ENCODE measurements at regions not wholly inside any gene's neighbourhood (a gene's known extent, or its start where the extent isn't known, plus 50 kb on each side); places are given as distances from the start of the nearest gene placed in this dataset.

- Mint-ChIP-seq H3K4me1 (ENCODE audit: low read depth, unreplicated experiment) (peaks cover 13% of the 10 kb centered on the region), H3K4me3 (ENCODE audit: unreplicated experiment) (no peak overlapping the region), H3K9me3 (ENCODE audit: unreplicated experiment) (peaks cover 3% of the 10 kb centered on the region), H3K27me3 (ENCODE audit: unreplicated experiment) (peaks cover 5% of the 10 kb centered on the region), H3K27ac (ENCODE audit: unreplicated experiment) (no peak overlapping the region), H3K36me3 (ENCODE audit: unreplicated experiment) (no peaks in the 10 kb centered on the region)
- DNase-seq = no peak
- TF ChIP-seq, protein P1, sequence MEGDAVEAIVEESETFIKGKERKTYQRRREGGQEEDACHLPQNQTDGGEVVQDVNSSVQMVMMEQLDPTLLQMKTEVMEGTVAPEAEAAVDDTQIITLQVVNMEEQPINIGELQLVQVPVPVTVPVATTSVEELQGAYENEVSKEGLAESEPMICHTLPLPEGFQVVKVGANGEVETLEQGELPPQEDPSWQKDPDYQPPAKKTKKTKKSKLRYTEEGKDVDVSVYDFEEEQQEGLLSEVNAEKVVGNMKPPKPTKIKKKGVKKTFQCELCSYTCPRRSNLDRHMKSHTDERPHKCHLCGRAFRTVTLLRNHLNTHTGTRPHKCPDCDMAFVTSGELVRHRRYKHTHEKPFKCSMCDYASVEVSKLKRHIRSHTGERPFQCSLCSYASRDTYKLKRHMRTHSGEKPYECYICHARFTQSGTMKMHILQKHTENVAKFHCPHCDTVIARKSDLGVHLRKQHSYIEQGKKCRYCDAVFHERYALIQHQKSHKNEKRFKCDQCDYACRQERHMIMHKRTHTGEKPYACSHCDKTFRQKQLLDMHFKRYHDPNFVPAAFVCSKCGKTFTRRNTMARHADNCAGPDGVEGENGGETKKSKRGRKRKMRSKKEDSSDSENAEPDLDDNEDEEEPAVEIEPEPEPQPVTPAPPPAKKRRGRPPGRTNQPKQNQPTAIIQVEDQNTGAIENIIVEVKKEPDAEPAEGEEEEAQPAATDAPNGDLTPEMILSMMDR (IDR thresholded peaks at IDR 0.05; ENCODE audit: partially characterized antibody, unreplicated experiment) = no peak
Measured at GRCh38 chr14:34223373-34224148, 238.5 kb downstream of the SPTSSA start.

DNA sequence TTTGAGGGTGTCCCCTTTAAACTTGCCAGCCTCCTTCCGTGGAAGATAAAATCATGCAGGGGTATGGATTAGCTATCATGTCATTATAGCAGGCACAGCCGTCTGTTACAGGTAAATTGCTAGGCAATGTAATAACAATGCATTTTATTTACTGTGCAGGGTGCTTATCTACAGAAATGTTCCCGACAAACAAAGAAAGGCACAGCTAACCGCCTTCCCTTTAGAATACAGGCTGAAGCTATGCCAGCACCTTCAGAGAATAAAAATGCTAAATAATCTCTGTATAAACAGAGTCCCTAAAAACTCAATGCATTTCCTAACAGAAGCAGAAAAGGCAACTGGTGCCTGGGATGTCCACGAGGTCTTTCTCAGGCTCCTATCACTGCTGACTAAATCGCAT is 239.2 kb downstream of the SPTSSA start:
- TF ChIP-seq, protein P1 (IDR thresholded peaks at IDR 0.05; ENCODE audit: partially characterized antibody, unreplicated experiment) = no peak
- no peak overlapping the region for H3K27ac Mint-ChIP-seq (ENCODE audit: unreplicated experiment)
- peaks cover 13% of the 10 kb centered on the region for H3K4me1 Mint-ChIP-seq (ENCODE audit: low read depth, unreplicated experiment)
- H3K36me3 Mint-ChIP-seq (ENCODE audit: unreplicated experiment) = no peaks in the 10 kb centered on the region
- no peak for DNase-seq
- H3K9me3 Mint-ChIP-seq (ENCODE audit: unreplicated experiment) = peaks cover 3% of the 10 kb centered on the region
- no peak overlapping the region for H3K4me3 Mint-ChIP-seq (ENCODE audit: unreplicated experiment)
- H3K27me3 Mint-ChIP-seq (ENCODE audit: unreplicated experiment) = peaks cover 5% of the 10 kb centered on the region

DNA sequence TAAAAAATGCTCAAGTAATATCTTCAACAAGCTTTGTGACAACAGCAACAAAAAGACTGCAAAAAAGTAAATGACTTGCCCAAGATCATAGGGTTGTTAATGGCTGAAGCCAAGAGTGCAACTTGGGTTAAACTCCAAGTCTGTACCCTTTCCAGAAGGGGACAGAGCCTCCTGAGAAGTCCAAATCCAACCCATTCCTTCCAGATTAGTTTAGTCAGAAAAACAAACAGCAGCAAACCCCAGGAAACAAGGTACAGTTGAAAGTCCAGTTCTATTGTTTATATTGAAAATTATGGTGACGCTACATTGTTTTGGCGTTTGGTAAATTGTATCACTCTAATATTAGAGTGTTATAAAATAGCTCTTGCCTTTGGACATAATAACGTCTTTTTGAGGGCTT is 239.9 kb downstream of the SPTSSA start:
- peaks cover 13% of the 10 kb centered on the region for H3K4me1 Mint-ChIP-seq (ENCODE audit: low read depth, unreplicated experiment)
- TF ChIP-seq, protein P1 (IDR thresholded peaks at IDR 0.05; ENCODE audit: partially characterized antibody, unreplicated experiment) = no peak
- no peak overlapping the region for H3K4me3 Mint-ChIP-seq (ENCODE audit: unreplicated experiment)
- H3K36me3 Mint-ChIP-seq (ENCODE audit: unreplicated experiment) = no peaks in the 10 kb centered on the region
- no peak for DNase-seq
- H3K27me3 Mint-ChIP-seq (ENCODE audit: unreplicated experiment) = peaks cover 5% of the 10 kb centered on the region
- peaks cover 5% of the 10 kb centered on the region for H3K9me3 Mint-ChIP-seq (ENCODE audit: unreplicated experiment)
- H3K27ac Mint-ChIP-seq (ENCODE audit: unreplicated experiment) = no peak overlapping the region

- no peak for DNase-seq
- H3K9me3 Mint-ChIP-seq (ENCODE audit: unreplicated experiment) = peaks cover 5% of the 10 kb centered on the region
- no peak overlapping the region for H3K4me3 Mint-ChIP-seq (ENCODE audit: unreplicated experiment)
- H3K27me3 Mint-ChIP-seq (ENCODE audit: unreplicated experiment) = peaks cover 5% of the 10 kb centered on the region
- H3K36me3 Mint-ChIP-seq (ENCODE audit: unreplicated experiment) = no peaks in the 10 kb centered on the region
- peaks cover 13% of the 10 kb centered on the region for H3K4me1 Mint-ChIP-seq (ENCODE audit: low read depth, unreplicated experiment)
- no peak overlapping the region for H3K27ac Mint-ChIP-seq (ENCODE audit: unreplicated experiment)
- TF ChIP-seq, protein P1 (IDR thresholded peaks at IDR 0.05; ENCODE audit: partially characterized antibody, unreplicated experiment) = no peak
Measured at GRCh38 chr14:34220921-34221320, 241.1 kb downstream of the SPTSSA start.

- no peak overlapping the region for H3K27ac Mint-ChIP-seq (ENCODE audit: unreplicated experiment)
- TF ChIP-seq, protein P1 (IDR thresholded peaks at IDR 0.05; ENCODE audit: partially characterized antibody, unreplicated experiment) = no peak
Measured at GRCh38 chr14:34220378-34220706, 241.7 kb downstream of the SPTSSA start.

More at GRCh38 chr14:34220378-34220706, 241.7 kb downstream of the SPTSSA start:
- DNase-seq = no peak
- H3K9me3 Mint-ChIP-seq (ENCODE audit: unreplicated experiment) = peaks cover 5% of the 10 kb centered on the region
- H3K4me3 Mint-ChIP-seq (ENCODE audit: unreplicated experiment) = no peak overlapping the region
- H3K36me3 Mint-ChIP-seq (ENCODE audit: unreplicated experiment) = no peaks in the 10 kb centered on the region
- peaks cover 13% of the 10 kb centered on the region for H3K4me1 Mint-ChIP-seq (ENCODE audit: low read depth, unreplicated experiment)
- peaks cover 5% of the 10 kb centered on the region for H3K27me3 Mint-ChIP-seq (ENCODE audit: unreplicated experiment)
